Upper lobe of left lung (tissue), 6 donors: ENCODE measurements at regions not wholly inside any gene's neighbourhood (a gene's known extent, or its start where the extent isn't known, plus 50 kb on each side); places are given as distances from the start of the nearest gene placed in this dataset.

Experiments
- ATAC-seq, 2 donors: fragments of 200-7000 bp; cut with Tn5 transposase; one replicate each; pipeline ENCODE4 v1.9.1; 2022; ENCODE audit warnings: mild to moderate bottlenecking in 2 of 2, moderate library complexity in 2 of 2; ENCODE audit not compliant: low FRiP score in 2 of 2
- DNase-seq, 2 donors: peaks; one replicate each; pipeline ENCODE4 v3.0.0-alpha.2; 2019 to 2020
- H3K27ac ChIP-seq, 4 donors: fragments of 200-600 bp; sonication (generic); one replicate each; pipeline ENCODE4 v1.5.1; 2016 to 2019
- H3K27me3 ChIP-seq, 4 donors: fragments of 200-600 bp; sonication (generic); one replicate each; pipeline ENCODE4 v1.5.1; 2017 to 2019
- H3K36me3 ChIP-seq, 4 donors: fragments of 200-600 bp; sonication (generic); one replicate each; pipeline ENCODE4 v1.5.1; 2016 to 2019
- H3K4me1 ChIP-seq, 4 donors: fragments of 200-600 bp; sonication (generic); one replicate each; pipeline ENCODE4 v1.5.1; 2018 to 2019
- H3K4me3 ChIP-seq, 4 donors: fragments of 200-600 bp; sonication (generic); one replicate each; pipeline ENCODE4 v1.5.1; 2017 to 2019; ENCODE audit warnings: mild to moderate bottlenecking in 2 of 4, moderate library complexity in 1 of 4
- H3K9me3 ChIP-seq, 4 donors: fragments of 200-600 bp; sonication (generic); one replicate each; pipeline ENCODE4 v1.5.1; 2018 to 2019
- CTCF ChIP-seq, 6 experiments: fragments of 450-650 bp in 4 of 6; fragments of 200-600 bp in 2 of 6; sonication (generic) in 2 of 6; IDR thresholded peaks; one replicate each; pipeline ENCODE4 v1.5.1; 2016 to 2019; ENCODE audit warnings: antibody characterized with exemption in 6 of 6
- EP300 ChIP-seq, 4 donors: sonication (generic); formaldehyde crosslinking; IDR thresholded peaks; one replicate each; pipeline ENCODE4 v1.5.1; 2017; ENCODE audit warnings: antibody characterized with exemption in 4 of 4, control low read depth in 2 of 4
- POLR2A ChIP-seq, 4 donors: fragments of 450-650 bp; IDR thresholded peaks; one replicate each; pipeline ENCODE4 v1.5.1; 2016 to 2017; ENCODE audit warnings: antibody characterized with exemption in 4 of 4, mild to moderate bottlenecking in 2 of 4
- POLR2AphosphoS5 ChIP-seq, 2 donors: sonication (generic); formaldehyde crosslinking; IDR thresholded peaks; one replicate each; pipeline ENCODE4 v1.5.1; 2017; ENCODE audit warnings: antibody characterized with exemption in 2 of 2
- WGBS, 2 donors: methylation state at CpG; one replicate each; pipeline ENCODE4 v1.1.5; 2017 to 2018; 5-methylcytosine and 5-hydroxymethylcytosine counted together
- donor health status: DM: no; HTN: no; CAD: no; lungs with moderate emphysema.
- donor health status: DM: no; HTN: yes; CAD: no; lungs with severe emphysema.

- DNase-seq (no peak), ATAC-seq (no peak)
- Histone ChIP-seq H3K9me3 (no peaks in the 10 kb centered on the region), H3K36me3 (no peaks in the 10 kb centered on the region), H3K4me3 (no peak overlapping the region), H3K27ac (no peak overlapping the region), H3K4me1 (peaks cover 0 to 9% (median 7%) of the 10 kb centered on the region in 4 donors), H3K27me3 (no peaks in the 10 kb centered on the region)
- TF ChIP-seq POLR2A (IDR thresholded peaks at IDR 0.05) (no peak), POLR2AphosphoS5 (IDR thresholded peaks at IDR 0.05) (no peak), CTCF (IDR thresholded peaks at IDR 0.05) (no peak), EP300 (IDR thresholded peaks at IDR 0.05) (no peak)
- 75 to 81% methylated on average over 8 of the region's 8 CpGs for WGBS, 2 donors
These were observed 51.7 kb upstream of the KPNA3 start for GRCh38 chr13:49844181-49844580.
